Kidney epithelial cell (primary cell): ENCODE measurements at regions not wholly inside any gene's neighbourhood (a gene's known extent, or its start where the extent isn't known, plus 50 kb on each side); places are given as distances from the start of the nearest gene placed in this dataset.

Source experiments
- DNase-seq: peaks from one replicate; pipeline ENCODE4 v3.0.0-alpha.2; 2010; ENCODE audit warnings: low read depth
- H3K27me3 ChIP-seq: 2 replicates; pipeline ENCODE4 v1.6.0; 2011; ENCODE audit warnings: low read length; ENCODE audit not compliant: control insufficient read depth, insufficient read depth
- H3K36me3 ChIP-seq: 2 replicates; pipeline ENCODE4 v1.5.1; 2011; ENCODE audit warnings: low read length; ENCODE audit not compliant: control insufficient read depth, insufficient read depth
- H3K4me3 ChIP-seq: 2 replicates; pipeline ENCODE4 v1.5.1; 2011; ENCODE audit warnings: low read depth, mild to moderate bottlenecking, control low read depth, low read length
- TF ChIP-seq, protein P1 (sequence below): IDR thresholded peaks from 2 replicates; pipeline ENCODE4 v1.5.1; 2011; ENCODE audit warnings: mild to moderate bottlenecking, moderate library complexity, low read length, control low read depth, inconsistent platforms; ENCODE audit not compliant: insufficient read depth, poor library complexity, severe bottlenecking

DNA sequence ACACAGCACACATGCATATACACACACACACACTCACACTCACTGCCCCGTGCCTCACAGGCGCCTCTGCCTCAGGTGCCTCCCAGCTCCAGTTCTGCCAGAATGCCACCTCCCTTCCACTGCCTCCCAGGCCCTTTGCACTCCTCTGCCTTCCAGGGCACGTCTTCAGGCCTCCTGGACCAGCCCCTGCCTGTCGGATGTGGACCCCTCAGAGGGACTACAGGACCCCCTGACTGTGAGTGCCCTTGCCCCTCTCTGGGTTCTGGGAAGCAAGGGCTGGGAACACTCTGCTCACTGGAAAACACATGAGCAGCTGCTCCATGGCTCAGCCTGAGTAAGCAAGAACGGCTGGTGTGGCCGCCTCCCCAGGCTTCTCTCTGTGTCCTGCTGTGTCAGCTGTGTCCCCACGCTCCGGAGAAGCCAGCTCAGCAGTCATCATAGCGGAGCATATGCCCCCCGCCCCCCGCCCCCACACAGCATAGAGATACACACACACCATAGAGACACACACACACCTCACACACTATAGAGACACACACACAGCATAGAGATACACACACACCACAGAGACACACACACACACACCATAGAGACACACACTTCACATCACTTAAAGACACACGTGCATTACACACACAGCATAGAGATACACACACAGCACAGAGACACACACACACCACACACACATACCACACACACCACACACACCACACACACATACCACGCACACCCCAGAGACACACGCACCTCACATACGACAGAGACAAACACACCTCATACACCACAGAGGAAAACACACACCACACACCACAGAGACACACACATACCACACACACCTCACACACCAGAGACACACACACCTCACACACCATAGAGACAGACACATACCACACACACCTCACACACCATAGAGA lies 271.3 kb downstream of the CYRIA start:
- DNase-seq, result no peak
- H3K4me3 ChIP-seq, result no peak overlapping the region
- no peaks in the 10 kb centered on the region for H3K36me3 ChIP-seq
- no peaks in the 10 kb centered on the region for H3K27me3 ChIP-seq
- TF ChIP-seq, protein P1, sequence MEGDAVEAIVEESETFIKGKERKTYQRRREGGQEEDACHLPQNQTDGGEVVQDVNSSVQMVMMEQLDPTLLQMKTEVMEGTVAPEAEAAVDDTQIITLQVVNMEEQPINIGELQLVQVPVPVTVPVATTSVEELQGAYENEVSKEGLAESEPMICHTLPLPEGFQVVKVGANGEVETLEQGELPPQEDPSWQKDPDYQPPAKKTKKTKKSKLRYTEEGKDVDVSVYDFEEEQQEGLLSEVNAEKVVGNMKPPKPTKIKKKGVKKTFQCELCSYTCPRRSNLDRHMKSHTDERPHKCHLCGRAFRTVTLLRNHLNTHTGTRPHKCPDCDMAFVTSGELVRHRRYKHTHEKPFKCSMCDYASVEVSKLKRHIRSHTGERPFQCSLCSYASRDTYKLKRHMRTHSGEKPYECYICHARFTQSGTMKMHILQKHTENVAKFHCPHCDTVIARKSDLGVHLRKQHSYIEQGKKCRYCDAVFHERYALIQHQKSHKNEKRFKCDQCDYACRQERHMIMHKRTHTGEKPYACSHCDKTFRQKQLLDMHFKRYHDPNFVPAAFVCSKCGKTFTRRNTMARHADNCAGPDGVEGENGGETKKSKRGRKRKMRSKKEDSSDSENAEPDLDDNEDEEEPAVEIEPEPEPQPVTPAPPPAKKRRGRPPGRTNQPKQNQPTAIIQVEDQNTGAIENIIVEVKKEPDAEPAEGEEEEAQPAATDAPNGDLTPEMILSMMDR, result no peak

DNA sequence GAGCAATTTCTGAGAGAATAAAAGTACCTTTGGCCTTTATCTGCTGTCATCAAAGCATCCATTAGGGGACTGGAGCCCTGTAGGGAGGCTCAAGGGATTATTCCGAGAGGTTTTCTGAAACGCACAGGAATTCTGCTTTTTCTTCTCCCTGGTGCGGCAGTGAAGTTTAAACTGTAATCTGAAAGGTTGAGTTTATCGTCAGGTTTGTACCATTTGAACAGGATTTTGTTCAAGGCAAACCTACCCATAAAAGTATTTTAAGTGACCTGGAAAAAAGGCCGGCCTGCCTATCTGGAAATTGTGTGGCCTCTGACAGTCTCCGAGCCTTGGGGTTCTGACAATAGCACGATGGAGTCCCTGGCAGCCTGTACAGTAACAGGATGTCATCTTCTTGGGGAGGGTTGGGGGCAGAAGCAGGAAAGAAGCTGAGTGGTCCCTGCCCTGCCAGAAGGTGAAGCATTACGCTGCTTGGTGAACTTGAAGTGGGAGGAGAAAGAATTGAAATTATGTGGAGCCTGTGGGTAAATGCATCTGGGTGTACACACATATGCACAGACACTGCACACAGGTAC lies 272.0 kb downstream of the CYRIA start:
- DNase-seq, result no peak
- H3K36me3 ChIP-seq, result no peaks in the 10 kb centered on the region
- no peaks in the 10 kb centered on the region for H3K27me3 ChIP-seq
- H3K4me3 ChIP-seq, result no peak overlapping the region
- TF ChIP-seq, protein P1, result no peak

DNA sequence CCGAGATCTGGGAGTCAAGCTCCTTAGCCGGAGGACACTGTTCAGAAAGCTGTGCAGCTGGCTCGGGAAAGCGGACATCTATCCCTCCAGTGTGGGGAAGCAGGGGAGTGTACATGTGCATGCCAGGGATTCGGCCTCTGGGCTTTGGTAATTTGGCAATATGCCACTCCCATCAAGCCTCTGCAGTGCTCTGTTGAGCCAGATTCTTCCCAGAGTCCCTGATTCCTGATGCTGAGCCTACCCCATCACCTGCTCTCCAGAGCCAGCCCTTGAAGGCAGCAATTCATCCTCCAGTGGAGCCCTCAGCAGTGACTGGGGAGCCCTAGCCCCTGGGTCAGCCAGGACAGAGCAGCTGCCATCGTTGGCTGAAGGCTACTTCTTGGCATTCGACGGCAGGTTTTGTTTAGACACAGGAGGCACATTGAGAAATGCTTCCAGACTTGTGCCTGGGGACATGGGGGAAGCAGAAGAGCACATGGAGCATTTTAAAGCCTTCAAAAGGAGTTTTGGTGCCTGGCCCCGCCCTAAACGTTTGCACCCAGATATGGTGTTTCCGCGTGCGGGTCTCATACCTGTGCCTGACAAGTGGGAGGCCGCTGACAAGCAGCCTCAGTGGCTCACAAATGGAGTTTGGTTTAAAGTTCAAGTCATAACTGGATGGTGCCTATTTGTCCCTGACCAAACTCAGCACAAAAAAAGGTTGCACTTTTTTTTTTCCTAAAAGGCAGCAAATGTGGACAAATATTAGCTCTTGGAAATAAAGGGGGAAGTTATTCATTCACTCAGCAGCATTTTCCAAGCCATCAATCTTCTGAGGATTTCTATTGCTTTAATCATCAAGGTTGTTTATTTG lies 272.8 kb downstream of the CYRIA start:
- TF ChIP-seq, protein P1, result no peak
- no peak overlapping the region for H3K4me3 ChIP-seq
- no peaks in the 10 kb centered on the region for H3K36me3 ChIP-seq
- H3K27me3 ChIP-seq, result no peaks in the 10 kb centered on the region
- DNase-seq, result no peak

DNA sequence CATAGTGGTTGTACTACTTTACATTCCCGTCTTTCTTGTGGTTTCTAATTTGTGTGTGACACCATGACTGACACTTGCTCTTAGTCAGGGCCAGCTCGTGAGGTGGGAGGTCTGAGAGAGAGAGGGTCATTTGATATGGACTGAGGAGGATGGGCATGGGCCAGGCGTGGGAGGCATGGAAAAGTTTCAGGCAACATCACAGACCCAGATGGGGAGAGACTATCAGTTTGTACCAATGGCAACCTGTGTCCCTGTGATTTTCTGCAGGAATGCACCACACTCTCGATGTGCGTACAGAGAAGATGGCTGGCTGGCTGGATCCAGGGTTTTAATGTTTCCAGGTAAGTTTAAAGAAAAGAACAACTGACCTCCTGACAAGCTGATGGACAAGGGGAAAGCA lies 273.6 kb downstream of the CYRIA start:
- TF ChIP-seq, protein P1, result no peak
- Histone ChIP-seq H3K4me3 (no peak overlapping the region), H3K36me3 (no peaks in the 10 kb centered on the region), H3K27me3 (no peaks in the 10 kb centered on the region)
- DNase-seq, result no peak

DNA sequence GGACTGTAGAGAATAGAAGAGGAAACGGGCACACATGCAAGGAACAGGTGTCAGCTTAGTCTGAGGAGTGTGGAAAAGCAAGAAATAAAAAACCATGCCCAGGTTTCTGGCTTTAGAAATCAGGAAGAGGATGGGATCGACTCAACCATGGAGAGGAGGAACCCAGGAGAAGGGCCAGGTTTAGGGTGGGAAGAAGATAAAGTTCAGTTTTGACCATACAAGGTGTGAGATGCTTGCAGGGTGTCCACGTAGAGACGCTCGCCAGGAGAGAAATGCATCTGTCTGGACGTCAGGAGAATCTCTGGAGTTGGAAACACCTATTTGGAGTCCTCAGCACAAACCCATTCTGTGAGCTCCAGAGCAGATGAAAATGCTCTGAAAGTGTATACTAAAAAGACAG lies 275.1 kb downstream of the CYRIA start:
- Histone ChIP-seq H3K27me3 (no peaks in the 10 kb centered on the region), H3K36me3 (no peaks in the 10 kb centered on the region), H3K4me3 (no peak overlapping the region)
- TF ChIP-seq, protein P1, result no peak
- DNase-seq, result no peak
